GM08714 (cell line): ENCODE measurements at regions not wholly inside any gene's neighbourhood (a gene's known extent, or its start where the extent isn't known, plus 50 kb on each side); places are given as distances from the start of the nearest gene placed in this dataset.
"Not testable (repeated sequence)": the region's sequence is repeated elsewhere in the genome, so short reads cannot be mapped to it uniquely, and the experiment has no call there.

Source experiments
- H3K4me3 ChIP-seq: fragments of 200-500 bp; sonication (Bioruptor generic); 2 replicates; pipeline ENCODE4 v1.5.1; 2014; ENCODE audit warnings: mild to moderate bottlenecking, low read length, inconsistent platforms
- ZNF274 ChIP-seq: IDR thresholded peaks from 2 replicates; pipeline ENCODE4 v1.6.1; 2012; ENCODE audit warnings: mild to moderate bottlenecking, low read depth, low read length

DNA sequence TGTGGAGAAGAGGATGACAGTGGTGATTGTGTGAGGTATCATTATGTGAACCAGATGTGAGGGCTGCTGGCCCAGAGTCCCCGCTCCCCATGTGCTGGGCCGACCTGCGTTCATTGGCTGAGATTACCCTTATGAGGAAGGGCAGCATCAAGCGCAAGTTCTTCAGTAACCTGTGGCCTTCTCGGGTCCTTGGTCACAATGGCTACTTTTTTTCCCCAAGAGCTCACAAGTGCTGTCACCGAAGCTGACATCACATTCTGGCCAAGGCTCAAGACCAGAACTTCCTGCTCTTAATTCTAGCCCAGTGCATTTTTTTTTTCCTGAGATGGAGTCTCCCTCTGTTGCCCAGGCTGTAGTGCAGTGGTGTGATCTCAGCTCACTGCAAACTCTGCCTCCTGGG, 262.9 kb downstream of the RHOU start:
- no peak overlapping the region for H3K4me3 ChIP-seq
- no peak for TF ChIP-seq ZNF274

DNA sequence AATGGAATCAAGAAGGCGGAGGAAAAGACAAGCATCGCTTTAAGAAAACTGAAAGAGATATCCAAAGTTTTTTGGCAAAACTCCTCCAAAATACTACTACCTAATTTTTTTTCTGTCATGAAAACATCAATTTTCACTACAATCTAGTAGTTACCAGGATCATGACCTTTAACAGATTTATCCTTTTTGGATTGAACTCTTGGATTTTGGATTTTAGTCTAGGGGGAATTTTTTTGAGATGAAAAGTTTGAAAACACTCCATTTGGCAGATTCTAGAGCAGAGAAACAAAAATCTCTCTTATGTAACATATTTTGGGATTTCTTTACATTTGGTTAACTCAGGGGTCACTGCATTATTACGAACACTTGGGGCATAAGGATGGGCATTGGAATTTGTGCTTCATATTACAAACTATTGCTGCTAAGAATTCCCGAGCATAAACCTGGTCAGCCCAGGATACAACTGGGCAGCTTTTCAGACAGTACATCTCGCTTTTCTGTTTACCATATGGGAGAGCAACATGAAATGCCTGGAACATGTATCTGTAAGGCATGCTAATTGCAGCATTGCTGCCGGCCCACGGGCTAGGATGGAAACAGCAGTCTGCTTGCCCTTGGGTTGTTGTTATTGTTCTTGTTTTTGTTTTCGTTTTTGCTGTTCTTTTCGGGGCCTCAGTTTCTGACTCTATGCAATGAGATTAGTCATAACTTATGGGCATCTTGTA, 264.3 kb downstream of the RHOU start:
- TF ChIP-seq ZNF274, result no peak
- no peak overlapping the region for H3K4me3 ChIP-seq

DNA sequence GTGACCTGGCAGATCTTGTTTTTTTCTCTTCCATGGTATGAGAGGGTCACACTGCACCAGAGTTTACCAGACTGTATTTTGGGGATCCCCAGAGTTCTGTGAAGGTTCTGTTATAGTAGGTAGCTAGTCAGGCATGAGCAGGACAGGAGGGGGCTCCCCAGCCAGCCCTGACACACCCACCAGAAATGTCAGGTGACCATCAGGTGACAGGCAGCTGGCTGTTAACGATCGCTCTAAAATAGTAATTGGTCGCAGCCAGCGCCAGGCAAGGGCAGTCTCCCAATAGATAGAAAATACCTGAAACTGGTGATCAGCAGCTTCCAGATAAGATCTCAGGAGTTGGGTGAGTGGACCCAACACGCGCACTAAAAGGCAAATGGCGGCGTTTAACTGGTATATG, 264.9 kb downstream of the RHOU start:
- H3K4me3 ChIP-seq, result no peak overlapping the region
- TF ChIP-seq ZNF274, result no peak

DNA sequence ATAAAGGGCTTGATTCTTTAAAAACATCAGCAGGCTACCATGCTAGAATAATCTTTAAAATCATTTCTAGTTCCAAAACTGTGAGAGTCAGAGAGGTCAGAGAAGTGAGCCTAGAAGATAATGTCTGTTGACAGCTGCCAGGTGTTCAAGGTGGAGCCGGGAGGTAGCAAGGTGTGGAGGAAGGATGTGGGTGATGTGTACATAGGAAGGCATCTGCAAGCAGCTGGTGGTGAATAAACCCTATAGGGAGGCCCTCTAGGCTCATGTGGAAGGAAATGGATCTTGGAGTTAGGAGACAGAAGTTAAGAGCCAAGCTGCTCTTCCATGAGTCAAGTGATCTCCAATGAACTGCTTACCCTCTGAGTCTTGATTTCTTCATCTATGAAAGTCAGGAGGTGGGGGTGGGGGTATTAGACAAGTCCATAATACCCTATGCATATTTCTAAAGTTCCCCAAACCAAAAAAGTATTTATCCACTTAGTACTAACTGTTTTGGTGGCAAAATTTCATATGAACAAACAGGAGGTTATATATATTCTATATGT, 266.3 kb downstream of the RHOU start:
- no peak overlapping the region for H3K4me3 ChIP-seq
- TF ChIP-seq ZNF274, result no peak

DNA sequence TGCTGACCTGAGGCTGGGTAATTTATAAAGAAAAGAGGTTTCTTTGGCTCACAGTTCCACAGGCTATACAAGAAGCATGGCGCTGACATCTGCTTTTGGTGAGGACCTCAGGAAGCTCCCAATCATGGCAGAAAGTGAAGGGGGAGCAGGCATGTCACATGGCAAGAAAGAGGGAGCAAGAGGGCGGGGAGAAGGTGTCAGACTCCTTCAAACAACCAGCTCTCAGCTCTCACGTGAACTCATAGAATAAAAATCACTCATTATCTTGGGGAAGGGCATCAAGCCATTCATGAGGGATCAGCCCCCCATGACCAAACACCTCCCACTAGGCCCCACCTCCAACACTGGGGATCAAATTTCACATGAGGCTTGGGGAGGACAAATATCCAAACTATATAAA, 266.8 kb downstream of the RHOU start:
- H3K4me3 ChIP-seq, result no peak overlapping the region
- TF ChIP-seq ZNF274, result no peak

DNA sequence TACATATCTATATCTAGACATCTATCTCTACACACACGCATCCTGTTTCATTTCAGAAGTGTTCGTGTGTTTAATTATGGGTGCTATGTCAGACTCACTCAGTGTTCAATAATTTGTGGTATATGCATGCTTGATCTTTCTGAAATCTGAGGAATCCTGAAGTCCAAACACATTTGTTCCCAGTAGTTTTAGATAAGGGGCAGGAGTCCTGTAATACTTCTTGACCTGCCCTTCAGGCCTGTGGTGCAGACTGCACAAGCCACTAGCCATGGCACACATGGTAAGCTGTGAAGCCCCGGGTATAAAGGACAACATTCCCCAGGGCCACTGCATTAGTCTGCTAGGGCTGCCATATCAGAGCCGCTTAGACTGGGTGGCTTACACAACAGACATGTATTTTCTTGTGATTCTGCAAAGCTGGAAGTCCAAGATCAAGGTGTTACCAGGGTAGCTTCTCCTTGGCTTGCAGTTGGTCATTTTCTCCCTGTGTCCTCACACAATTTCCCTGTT, 267.2 kb downstream of the RHOU start:
- no peak for TF ChIP-seq ZNF274
- H3K4me3 ChIP-seq, result no peak overlapping the region

DNA sequence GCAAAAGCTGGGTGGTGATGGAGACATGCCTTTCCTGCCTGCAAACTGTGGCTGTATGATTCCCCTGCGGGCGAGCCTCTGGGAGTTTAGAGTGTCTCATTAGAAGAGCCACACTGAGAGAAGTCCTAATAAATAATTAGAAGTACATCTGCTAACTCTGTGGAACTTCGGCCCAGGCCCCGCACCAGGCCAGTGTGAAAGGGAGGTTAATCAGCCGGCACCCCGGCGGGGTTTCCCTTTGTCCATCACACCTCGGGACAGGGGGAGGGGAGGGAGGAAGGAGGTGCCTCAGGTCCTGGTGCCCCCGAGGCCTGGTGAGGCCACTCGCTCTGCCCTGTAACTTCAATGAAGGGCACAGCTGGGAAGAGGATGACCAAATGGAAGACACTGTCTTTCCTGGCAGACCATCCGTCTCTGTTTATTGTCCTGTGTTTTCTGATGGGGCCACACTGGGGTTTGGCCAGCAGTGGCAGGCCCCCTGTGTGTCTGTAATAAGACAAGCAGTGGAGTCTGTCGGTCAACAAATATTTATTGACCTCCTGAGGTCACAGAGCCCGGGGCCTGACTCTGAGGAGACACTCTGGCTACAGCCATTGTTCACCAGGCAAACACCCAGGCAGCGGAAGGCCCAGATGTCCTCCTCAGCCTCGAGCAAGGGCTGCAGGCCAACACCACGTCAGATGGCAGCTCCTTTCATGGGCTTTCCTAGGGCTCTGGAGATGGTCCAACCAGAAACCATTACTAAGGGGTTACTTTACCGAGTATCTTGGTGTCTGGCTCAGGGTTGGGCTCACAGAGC, 267.5 kb upstream of the RAB4A start:
- TF ChIP-seq ZNF274, result no peak
- H3K4me3 ChIP-seq, result no peak overlapping the region

DNA sequence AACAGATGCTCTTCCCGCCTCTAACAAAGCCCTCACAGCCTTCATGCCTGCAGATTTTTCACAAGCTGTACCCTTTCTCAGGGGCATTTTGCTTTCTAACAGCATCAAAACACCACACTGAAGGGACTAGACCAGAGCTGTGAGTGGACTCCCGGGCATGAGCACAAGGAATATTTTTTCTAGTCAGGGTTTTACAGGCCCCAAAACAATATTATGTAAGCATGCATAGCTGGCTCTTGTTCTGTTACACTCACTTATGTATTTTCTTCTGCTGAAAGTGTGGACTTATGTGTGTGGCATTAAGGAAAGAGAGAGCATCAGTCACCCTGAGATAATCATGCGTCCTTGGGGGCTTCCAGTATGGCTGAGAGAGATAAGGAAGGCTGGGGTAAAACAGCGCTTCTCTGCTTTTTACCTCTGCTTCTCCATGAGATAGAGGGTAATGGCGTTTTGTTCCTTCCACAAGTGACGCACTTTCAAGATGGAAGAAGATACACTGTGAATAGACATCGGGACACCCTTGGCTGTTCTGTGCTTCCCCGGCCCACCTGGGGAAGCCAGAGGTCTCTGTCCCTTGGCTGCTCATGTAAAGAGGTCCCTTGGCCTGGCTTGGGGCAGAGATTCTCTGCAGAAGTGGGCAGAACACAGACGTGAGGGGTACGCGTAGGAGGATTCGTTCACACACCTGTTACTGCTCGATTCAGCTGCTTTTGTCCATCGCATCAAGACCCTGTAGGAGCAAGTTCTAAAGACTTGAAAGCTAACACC, 266.7 kb upstream of the RAB4A start:
- H3K4me3 ChIP-seq, result no peak overlapping the region
- TF ChIP-seq ZNF274, result no peak

DNA sequence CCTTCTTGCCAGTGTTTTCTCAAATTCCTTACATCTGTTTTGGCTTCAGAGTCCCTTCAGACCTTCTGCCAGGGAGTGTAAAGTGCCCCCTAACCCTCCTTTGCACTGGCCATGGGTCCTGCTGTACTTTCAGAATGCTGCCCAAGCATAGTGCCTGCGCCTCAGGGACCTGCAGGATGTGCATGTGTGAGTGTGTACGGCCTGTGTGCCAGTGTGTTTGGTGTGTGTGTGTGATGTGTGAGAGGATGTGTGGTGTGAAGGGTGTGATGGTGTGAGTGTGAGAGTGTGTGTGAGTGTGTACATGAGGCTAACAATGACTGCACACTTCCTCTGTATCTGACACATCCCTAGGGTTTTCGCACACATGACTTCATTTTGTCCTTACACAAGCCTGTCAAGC, 265.8 kb upstream of the RAB4A start:
- H3K4me3 ChIP-seq, result no peak overlapping the region
- TF ChIP-seq ZNF274, result no peak

DNA sequence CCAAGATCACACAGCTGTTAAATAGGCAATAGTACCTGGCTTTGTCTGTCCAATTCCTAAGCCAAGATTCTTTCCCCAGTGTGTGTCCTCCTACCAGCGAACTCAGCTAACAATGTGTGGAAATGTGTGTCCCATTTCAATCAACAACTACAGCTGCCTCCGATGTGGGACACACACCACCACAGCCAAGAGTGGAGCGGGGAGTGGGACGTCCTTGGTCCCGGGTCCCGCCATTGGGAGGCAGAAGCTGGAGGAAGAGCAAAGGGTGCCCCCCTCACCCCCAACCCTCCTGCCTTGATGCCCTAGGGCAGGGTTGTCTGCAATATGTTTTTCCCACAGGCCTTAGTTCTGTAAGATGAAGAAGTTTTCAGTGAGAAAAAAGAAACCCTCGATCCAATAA, 265.4 kb upstream of the RAB4A start:
- no peak for TF ChIP-seq ZNF274
- H3K4me3 ChIP-seq, result no peak overlapping the region

DNA sequence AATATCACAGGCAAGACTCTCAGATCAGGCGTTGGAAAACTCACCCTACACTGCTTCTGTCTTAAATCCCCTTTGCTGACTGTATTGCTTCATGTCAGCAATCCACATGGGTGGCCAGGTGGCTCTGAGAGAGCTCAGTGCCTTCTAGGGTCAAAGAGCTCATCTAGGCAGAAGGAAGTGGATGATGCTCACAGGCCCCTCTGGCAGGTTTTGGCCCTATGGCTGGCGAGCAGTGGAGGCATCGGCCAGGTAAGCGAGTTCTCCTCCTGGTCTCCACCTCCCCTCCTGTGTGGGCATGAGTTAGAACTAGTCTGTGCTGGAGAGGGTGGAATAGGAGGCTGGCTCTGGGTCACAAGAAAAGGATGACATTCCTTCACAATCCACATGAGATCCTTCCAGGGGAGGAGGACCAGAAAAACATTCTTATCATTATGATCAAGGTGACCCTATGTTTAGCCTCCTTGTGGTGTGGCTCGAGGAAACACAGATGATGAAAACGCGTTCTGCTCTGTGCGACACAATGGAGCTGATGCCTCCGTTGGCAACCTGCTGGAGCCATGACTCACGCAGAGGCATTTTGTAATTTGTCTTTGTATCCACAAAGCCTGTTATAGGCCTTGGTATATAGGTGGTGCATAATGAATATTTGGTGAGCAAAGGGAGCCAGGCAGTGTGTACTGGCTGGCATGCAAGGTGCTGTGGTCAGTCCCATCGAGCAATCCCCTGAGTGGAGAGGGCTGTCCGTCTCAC, 264.6 kb upstream of the RAB4A start:
- TF ChIP-seq ZNF274, result no peak
- no peak overlapping the region for H3K4me3 ChIP-seq

DNA sequence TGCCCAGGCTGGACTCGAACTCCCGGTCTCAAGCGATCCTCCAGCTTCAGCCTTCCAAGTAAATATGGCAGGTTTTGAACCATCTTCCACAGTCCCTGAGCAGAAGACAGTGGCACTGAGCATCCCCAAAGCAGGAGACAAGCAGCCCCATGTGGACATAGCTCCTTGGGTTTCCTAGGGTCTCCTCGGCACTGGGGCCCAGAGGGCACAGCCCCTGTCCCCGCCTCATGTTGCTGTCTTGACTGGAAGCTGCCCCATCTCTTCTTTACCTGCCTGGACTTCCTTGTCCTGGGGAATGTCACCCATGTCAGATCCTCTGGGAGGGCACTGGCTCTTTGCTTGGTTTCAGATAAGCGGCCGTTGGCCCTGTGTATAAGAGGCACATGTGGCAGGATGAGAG, 263.7 kb upstream of the RAB4A start:
- no peak overlapping the region for H3K4me3 ChIP-seq
- no peak for TF ChIP-seq ZNF274

DNA sequence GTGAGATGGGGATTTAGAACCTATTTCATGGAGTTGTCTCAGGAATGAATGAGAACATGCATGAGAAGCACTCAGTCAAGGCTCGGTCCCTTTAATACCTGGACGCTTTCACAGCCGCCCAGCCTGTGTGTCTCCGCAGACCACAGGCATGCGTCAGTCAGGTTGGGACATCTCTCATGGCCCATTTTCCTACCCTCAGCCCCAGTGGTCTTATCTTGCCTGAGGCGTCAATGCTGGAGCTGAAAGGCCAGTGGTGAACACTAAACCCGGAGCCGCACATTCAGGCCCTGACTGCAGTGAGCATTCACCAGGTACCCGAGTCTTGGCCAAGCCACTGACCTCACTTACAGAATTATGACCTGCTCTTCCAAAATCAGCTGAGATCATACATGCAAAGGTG, 263.2 kb upstream of the RAB4A start:
- TF ChIP-seq ZNF274, result no peak
- no peak overlapping the region for H3K4me3 ChIP-seq

DNA sequence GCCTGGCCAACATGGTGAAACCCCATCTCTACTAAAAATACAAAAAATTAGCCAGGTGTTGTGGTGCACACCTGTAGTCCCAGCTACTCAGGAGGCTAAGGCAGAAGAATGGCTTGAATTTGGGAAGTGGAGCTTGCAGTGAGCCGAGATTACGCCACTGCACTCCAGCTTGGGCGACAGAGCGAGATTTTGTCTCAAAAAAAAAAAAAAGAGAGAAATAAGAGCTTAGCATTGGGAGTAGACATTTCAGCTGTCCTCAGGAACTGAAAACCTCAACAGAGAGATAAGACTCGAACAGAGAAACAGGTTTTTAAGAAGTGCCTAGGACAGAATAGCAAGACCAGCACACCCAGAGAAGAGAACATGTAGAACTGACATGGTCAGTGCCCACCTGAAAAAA, 262.6 kb upstream of the RAB4A start:
- H3K4me3 ChIP-seq, result not testable (repeated sequence)
